OCI-LY1 (cell line): ENCODE measurements at regions not wholly inside any gene's neighbourhood (a gene's known extent, or its start where the extent isn't known, plus 50 kb on each side); places are given as distances from the start of the nearest gene placed in this dataset.

ENCODE experiments used
- H2AFZ ChIP-seq: fragments of 200-600 bp; sonication (generic), shearing (Covaris generic); 2 replicates; pipeline ENCODE4 v1.6.0; 2014; ENCODE audit warnings: antibody characterized with exemption, mild to moderate bottlenecking, low read length
- H3F3A ChIP-seq: fragments of 200-600 bp; sonication (generic), shearing (Covaris generic); 2 replicates; pipeline ENCODE4 v1.6.0; 2014; ENCODE audit warnings: mild to moderate bottlenecking, antibody characterized with exemption, low read length, moderate library complexity; ENCODE audit not compliant: insufficient read depth
- H3K27ac ChIP-seq: fragments of 200-600 bp; sonication (generic); 2 replicates; pipeline ENCODE4 v1.5.1; 2014; ENCODE audit warnings: low read length, mixed run types, mild to moderate bottlenecking, low read depth; ENCODE audit not compliant: poor library complexity, severe bottlenecking
- H3K27me3 ChIP-seq: fragments of 200-600 bp; sonication (generic); 2 replicates; pipeline ENCODE4 v1.6.0; 2014; ENCODE audit warnings: antibody characterized with exemption, mild to moderate bottlenecking, low read length, moderate library complexity; ENCODE audit not compliant: insufficient read depth
- H3K36me3 ChIP-seq: fragments of 200-600 bp; sonication (generic); 2 replicates; pipeline ENCODE4 v1.6.1; 2014; ENCODE audit warnings: mild to moderate bottlenecking, antibody characterized with exemption, low read length, moderate library complexity, mixed read lengths; ENCODE audit not compliant: insufficient read depth
- H3K4me1 ChIP-seq: fragments of 200-600 bp; sonication (generic); 2 replicates; pipeline ENCODE4 v1.5.1; 2014; ENCODE audit warnings: mild to moderate bottlenecking, low read length, moderate library complexity; ENCODE audit not compliant: insufficient read depth, severe bottlenecking
- H3K4me2 ChIP-seq: fragments of 200-600 bp; sonication (generic), shearing (Covaris generic); 2 replicates; pipeline ENCODE4 v1.6.1; 2014; ENCODE audit warnings: low read length
- H3K4me3 ChIP-seq: fragments of 200-600 bp; sonication (generic); 2 replicates; pipeline ENCODE4 v1.5.1; 2014; ENCODE audit warnings: low read length, low read depth, mild to moderate bottlenecking, mixed read lengths; ENCODE audit not compliant: poor library complexity, severe bottlenecking
- H3K79me2 ChIP-seq: fragments of 200-600 bp; shearing (Covaris generic); 2 replicates; pipeline ENCODE4 v1.6.1; 2016; ENCODE audit warnings: mixed run types, low read length, mixed read lengths; ENCODE audit not compliant: insufficient read depth
- H3K9ac ChIP-seq: fragments of 200-600 bp; sonication (generic), shearing (Covaris generic); 2 replicates; pipeline ENCODE4 v1.6.1; 2014; ENCODE audit warnings: mild to moderate bottlenecking, low read length, mixed read lengths
- H3K9me2 ChIP-seq: fragments of 200-600 bp; sonication (generic), shearing (Covaris generic); 2 replicates; pipeline ENCODE4 v1.6.1; 2014; ENCODE audit warnings: low read depth, mild to moderate bottlenecking, low read length, mixed read lengths
- H3K9me3 ChIP-seq: fragments of 200-600 bp; shearing (Covaris generic); 2 replicates; pipeline ENCODE4 v1.6.1; 2014; ENCODE audit warnings: low read length, mixed read lengths
- H4K20me1 ChIP-seq: fragments of 200-600 bp; sonication (generic), shearing (Covaris generic); 2 replicates; pipeline ENCODE4 v1.6.0; 2016; ENCODE audit warnings: mild to moderate bottlenecking, low read length; ENCODE audit not compliant: insufficient read depth
- CTCF ChIP-seq: fragments of 200-600 bp; sonication (generic), shearing (Covaris generic); IDR thresholded peaks from 2 replicates; pipeline ENCODE4 v1.5.1; 2017; ENCODE audit warnings: mild to moderate bottlenecking, antibody characterized with exemption, low read length, moderate library complexity, mixed read lengths
- EZH2 ChIP-seq: fragments of 200-600 bp; sonication (generic), shearing (Covaris generic); IDR thresholded peaks from 2 replicates; pipeline ENCODE4 v1.8.0; 2017; ENCODE audit warnings: borderline replicate concordance, mixed run types, mild to moderate bottlenecking, antibody characterized with exemption, low read length, moderate library complexity, mixed read lengths

GRCh38 chr1:30541721-30542485 is 181.5 kb downstream of the MATN1 start:
- no peak overlapping the region for H3K27ac ChIP-seq
- no peak overlapping the region for H3K4me2 ChIP-seq
- no peaks in the 10 kb centered on the region for H3K9me2 ChIP-seq
- H3K36me3 ChIP-seq: no peaks in the 10 kb centered on the region
- no peak overlapping the region for H3K4me3 ChIP-seq
- no peaks in the 10 kb centered on the region for H3K9me3 ChIP-seq
- no peak overlapping the region for H2AFZ ChIP-seq
- no peaks in the 10 kb centered on the region for H4K20me1 ChIP-seq
- H3K79me2 ChIP-seq: no peaks in the 10 kb centered on the region
- H3K4me1 ChIP-seq: no peaks in the 10 kb centered on the region
- no peaks in the 10 kb centered on the region; the same call in 1 of the 2 replicates for H3K27me3 ChIP-seq
- H3K9ac ChIP-seq: no peak overlapping the region
- no peaks in the 10 kb centered on the region for H3F3A ChIP-seq
- no peak for TF ChIP-seq CTCF
- TF ChIP-seq EZH2: no peak

- H3K79me2 ChIP-seq: no peaks in the 10 kb centered on the region
- no peaks in the 10 kb centered on the region for H3F3A ChIP-seq
- no peaks in the 10 kb centered on the region; the same call in 1 of the 2 replicates for H3K27me3 ChIP-seq
- H4K20me1 ChIP-seq: no peaks in the 10 kb centered on the region
- no peak overlapping the region for H2AFZ ChIP-seq
- no peaks in the 10 kb centered on the region for H3K9me3 ChIP-seq
- H3K4me3 ChIP-seq: no peak overlapping the region
- no peak overlapping the region for H3K27ac ChIP-seq
- H3K4me2 ChIP-seq: no peak overlapping the region
- H3K36me3 ChIP-seq: no peaks in the 10 kb centered on the region
- H3K9ac ChIP-seq: no peak overlapping the region
- no peaks in the 10 kb centered on the region for H3K9me2 ChIP-seq
- no peak for TF ChIP-seq EZH2
- no peak for TF ChIP-seq CTCF
- H3K4me1 ChIP-seq: no peaks in the 10 kb centered on the region
Measured at GRCh38 chr1:30540611-30541192, 182.7 kb downstream of the MATN1 start.

GRCh38 chr1:30539884-30540283 is 183.5 kb downstream of the MATN1 start:
- Histone ChIP-seq H3K9me3 (no peaks in the 10 kb centered on the region), H3K4me1 (no peaks in the 10 kb centered on the region), H3K4me2 (no peak overlapping the region), H3K27me3 (no peaks in the 10 kb centered on the region; the same call in 1 of the 2 replicates), H4K20me1 (no peaks in the 10 kb centered on the region), H3K27ac (no peak overlapping the region), H2AFZ (no peak overlapping the region), H3F3A (no peaks in the 10 kb centered on the region), H3K9me2 (no peaks in the 10 kb centered on the region), H3K79me2 (no peaks in the 10 kb centered on the region), H3K36me3 (no peaks in the 10 kb centered on the region), H3K9ac (no peak overlapping the region), H3K4me3 (no peak overlapping the region)
- no peak for TF ChIP-seq EZH2
- no peak for TF ChIP-seq CTCF
